ENCODE measurements at regions not wholly inside any gene's neighbourhood (a gene's known extent, or its start where the extent isn't known, plus 50 kb on each side); places are given as distances from the start of the nearest gene placed in this dataset.

- H3K14ac ChIP-seq (ENCODE audit: insufficient read length), result no peak overlapping the region
- no peak overlapping the region for H4K91ac ChIP-seq (replicated peaks; ENCODE audit: insufficient read length, low read length)
- H4K8ac ChIP-seq (ENCODE audit: extremely low read depth, insufficient read depth, low read length), result no peak overlapping the region
- ChIA-PET POLR2A (ENCODE audit: partially characterized antibody) (interaction anchor here (0.5 kb wide), 1 partner anchor 253 kb away, joined by 3 read pairs; no protein-coding TSS in a partner anchor), CTCF (ENCODE audit: partially characterized antibody) (interaction anchor here (0.6 to 2.0 kb wide), 2 partner anchors 8 to 89 kb away, joined by 4 to 5 read pairs; no protein-coding TSS in a partner anchor)
- H3K36me3 ChIP-seq (ENCODE audit: control insufficient read depth in 2 of 4, insufficient read depth in 4 of 4, low read length in 3 of 4), result no peaks in the 10 kb centered on the region; a peak in 1 of 8 replicates
- H3K9ac ChIP-seq (replicated peaks in 1 of 4; ENCODE audit: extremely low read depth in 1 of 4, low read depth in 3 of 4, low read length in 3 of 4), result no peak overlapping the region
- H3K79me1 ChIP-seq (ENCODE audit: low read depth, low read length), result no peaks in the 10 kb centered on the region
- H2BK15ac ChIP-seq (ENCODE audit: low read length), result no peak overlapping the region; the same call in 1 of the 2 replicates
- H3K4me3 ChIP-seq (ENCODE audit: extremely low read depth in 1 of 4, insufficient read depth in 2 of 4, low read depth in 3 of 4, low read length in 4 of 4), result no peak overlapping the region
- no peak overlapping the region for H3K18ac ChIP-seq (ENCODE audit: extremely low read depth, low read length)
- H2AFZ ChIP-seq (ENCODE audit: low read length), result no peak overlapping the region
- no peak overlapping the region for H3K23ac ChIP-seq (ENCODE audit: insufficient read length)
- H3K56ac ChIP-seq (replicated peaks; ENCODE audit: insufficient read length, low read depth, low read length), result no peak overlapping the region
- no peak overlapping the region for H2BK5ac ChIP-seq (ENCODE audit: low read depth, low read length)
- no peaks in the 10 kb centered on the region; a peak in 1 of 4 replicates for H3K9me3 ChIP-seq (ENCODE audit: insufficient read depth in 2 of 2, low read depth in 1 of 2, low read length in 1 of 2)
- TF ChIP-seq SP2 (IDR thresholded peaks at IDR 0.05; ENCODE audit: low read length) (no peak), RBBP5 (IDR thresholded peaks at IDR 0.05; ENCODE audit: borderline replicate concordance, low read depth, low read length) (no peak), JUN (IDR thresholded peaks at IDR 0.05; ENCODE audit: low read depth, low read length) (no peak), SP4 (IDR thresholded peaks at IDR 0.05; ENCODE audit: low read length) (no peak)
- H3K4me1 ChIP-seq (replicated peaks in 1 of 4; ENCODE audit: control insufficient read depth in 3 of 4, insufficient read depth in 4 of 4, low read length in 3 of 4), result peaks cover 0 to 3% (median 0%) of the 10 kb centered on the region in 4 experiments; a peak in 1 of 7 replicates
- H3K4me2 ChIP-seq (ENCODE audit: insufficient read depth in 1 of 2, low read depth in 2 of 2, low read length in 2 of 2), result no peak overlapping the region
- H2BK12ac ChIP-seq (ENCODE audit: low read depth, low read length), result no peak overlapping the region
- FAIRE-seq (no peak), DNase-seq (ENCODE audit: low read depth in 1 of 2, low spot score in 2 of 2) (no peak)
- H2BK120ac ChIP-seq (replicated peaks; ENCODE audit: low read depth, low read length), result no peak overlapping the region
- 93% methylated on average over 3 of the region's 3 CpGs; no CpG with 5 or more reads in 1 of the 2 experiments for WGBS, 2 experiments (ENCODE audit: extremely low coverage in 1 of 2, insufficient coverage in 1 of 2, insufficient read length in 1 of 2, insufficient replicate concordance in 2 of 2, low coverage in 1 of 2, low lambda C conversion rate in 2 of 2, missing lambda C conversion rate in 1 of 2)
- no peaks in the 10 kb centered on the region for H3K27me3 ChIP-seq (replicated peaks in 1 of 4; ENCODE audit: control insufficient read depth in 3 of 4, extremely low read depth in 1 of 4, insufficient read depth in 3 of 4, low read length in 3 of 4)
- no peak overlapping the region for H2AK5ac ChIP-seq (ENCODE audit: low read depth, low read length)
- no peaks in the 10 kb centered on the region for H3K23me2 ChIP-seq (ENCODE audit: low read depth, low read length)
- no peak overlapping the region for H4K5ac ChIP-seq (ENCODE audit: insufficient read length, low read depth, low read length)
- H3K27ac ChIP-seq (ENCODE audit: low read depth, low read length), result no peak overlapping the region
- no peaks in the 10 kb centered on the region for H3K79me2 ChIP-seq (ENCODE audit: control insufficient read depth in 1 of 2, insufficient read depth in 2 of 2, low read length in 2 of 2)
- no peak overlapping the region for H2BK20ac ChIP-seq (ENCODE audit: low read length)
- no peak overlapping the region for H3K4ac ChIP-seq (replicated peaks; ENCODE audit: insufficient read length, low read depth, low read length)
- no peaks in the 10 kb centered on the region for H4K20me1 ChIP-seq (replicated peaks in 1 of 2; ENCODE audit: control insufficient read depth in 1 of 2, insufficient read depth in 2 of 2, low read length in 2 of 2)
Observed at GRCh38 chr5:124456249-124456648, 290.2 kb downstream of the ZNF608 start.

All from H1 (cell line).